Renal pelvis (tissue), 1 donor: ENCODE measurements at regions not wholly inside any gene's neighbourhood (a gene's known extent, or its start where the extent isn't known, plus 50 kb on each side); places are given as distances from the start of the nearest gene placed in this dataset.

Experiments
- DNase-seq: peaks from one replicate; pipeline ENCODE4 v3.0.0-alpha.2; 2013

- DNase-seq = no peak
These were observed 199.1 kb upstream of the BTBD3 start for GRCh38 chr20:11718474-11719094.

DNA sequence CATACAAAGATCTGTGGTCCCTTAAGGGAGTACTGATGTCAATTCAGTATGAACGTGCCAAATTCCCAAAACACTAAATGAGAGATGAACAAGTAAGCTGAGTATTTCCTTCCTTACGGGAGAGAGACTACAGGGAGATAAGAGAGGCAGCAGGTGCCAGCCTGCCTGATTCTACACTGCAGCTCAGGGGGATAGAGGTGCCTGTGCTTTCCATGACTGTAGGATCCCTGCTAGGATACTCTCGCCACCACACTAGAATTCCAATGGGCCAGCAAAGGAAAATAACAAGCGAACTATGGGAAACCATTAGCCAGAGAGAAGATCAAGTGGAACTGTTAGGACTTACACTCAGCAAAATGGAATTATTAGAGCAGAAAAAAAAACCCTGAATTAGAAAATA is 198.5 kb upstream of the BTBD3 start:
- DNase-seq = no peak

DNA sequence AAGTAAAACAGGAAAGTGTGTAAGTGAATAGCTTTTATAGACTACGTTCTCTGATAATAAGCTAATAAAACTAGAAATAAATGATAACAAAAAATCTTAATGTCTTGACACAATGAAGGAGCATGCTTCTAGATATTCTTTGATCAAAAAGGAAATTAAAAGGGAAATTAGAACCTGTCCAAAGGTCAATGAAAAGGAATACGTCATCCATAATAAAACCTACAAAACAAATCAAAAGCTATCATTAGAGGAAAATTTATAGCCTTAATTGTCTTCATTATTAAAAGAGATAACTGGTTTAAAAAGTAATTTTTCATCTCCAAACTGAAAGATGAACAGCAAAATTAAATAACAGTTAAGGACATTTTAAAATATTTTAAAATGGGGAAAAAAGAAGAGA is 196.3 kb upstream of the BTBD3 start:
- no peak for DNase-seq

GRCh38 chr20:11724097-11724496 is 193.6 kb upstream of the BTBD3 start:
- DNase-seq = no peak

DNA sequence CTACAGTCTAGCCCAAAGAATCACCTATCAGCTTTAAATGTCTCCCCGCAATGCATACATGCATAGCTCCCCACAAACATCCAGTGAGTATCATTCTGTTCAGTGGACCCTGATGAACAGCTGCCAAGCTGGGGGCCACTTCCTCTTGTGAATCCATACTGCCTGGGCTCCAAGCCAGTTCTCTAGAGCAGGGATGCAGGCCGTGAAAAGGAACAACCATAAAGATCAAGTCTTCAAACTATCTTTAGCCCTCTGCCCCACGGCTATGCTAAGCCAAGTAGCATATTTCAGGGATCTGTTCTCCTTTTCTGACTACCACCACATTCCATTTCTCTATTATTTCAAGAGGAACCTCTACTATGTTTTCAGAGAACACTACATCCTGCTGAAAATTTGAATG is 191.7 kb upstream of the BTBD3 start:
- no peak for DNase-seq

- no peak for DNase-seq
These were observed 190.0 kb upstream of the BTBD3 start for GRCh38 chr20:11727708-11728107.

DNA sequence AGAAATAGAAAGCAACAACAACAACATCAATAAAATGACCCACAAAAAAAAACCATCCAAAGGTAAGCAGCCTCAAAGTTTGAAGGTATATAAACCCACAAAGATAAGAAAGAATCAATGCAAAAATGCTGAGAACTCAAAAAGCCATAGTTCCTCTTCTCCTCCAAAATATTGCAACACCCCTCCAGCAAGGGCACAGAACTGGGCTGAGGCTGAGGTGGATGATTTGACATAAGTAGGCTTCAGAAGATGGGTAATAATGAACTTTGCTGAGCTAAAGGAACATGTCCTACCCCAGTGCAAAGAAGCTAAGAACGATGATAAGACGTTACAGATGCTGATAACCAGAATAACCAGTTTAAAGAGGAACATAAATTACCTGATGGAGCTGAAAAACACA is 188.8 kb upstream of the BTBD3 start:
- no peak for DNase-seq

DNA sequence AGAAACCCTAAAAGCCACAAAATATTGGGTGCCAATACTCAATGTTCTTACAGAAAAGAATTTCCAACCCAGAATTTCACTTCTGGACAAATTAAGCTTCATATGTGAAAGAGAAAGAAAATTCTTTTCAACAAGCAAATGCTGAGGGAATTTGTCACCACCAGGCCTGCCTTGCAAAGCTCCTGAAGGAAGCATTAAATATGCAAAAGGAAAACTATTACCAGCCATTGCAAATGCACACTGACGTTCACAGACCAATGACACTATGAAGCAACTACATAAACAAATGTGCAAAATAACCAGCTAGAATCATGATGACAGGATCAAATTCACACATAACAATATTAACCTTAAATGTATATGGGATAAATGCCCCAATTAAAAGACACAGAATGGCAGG is 187.9 kb upstream of the BTBD3 start:
- DNase-seq = no peak

GRCh38 chr20:11734431-11734830 is 183.3 kb upstream of the BTBD3 start:
- no peak for DNase-seq

GRCh38 chr20:11738852-11739251 is 178.8 kb upstream of the BTBD3 start:
- DNase-seq = no peak

DNA sequence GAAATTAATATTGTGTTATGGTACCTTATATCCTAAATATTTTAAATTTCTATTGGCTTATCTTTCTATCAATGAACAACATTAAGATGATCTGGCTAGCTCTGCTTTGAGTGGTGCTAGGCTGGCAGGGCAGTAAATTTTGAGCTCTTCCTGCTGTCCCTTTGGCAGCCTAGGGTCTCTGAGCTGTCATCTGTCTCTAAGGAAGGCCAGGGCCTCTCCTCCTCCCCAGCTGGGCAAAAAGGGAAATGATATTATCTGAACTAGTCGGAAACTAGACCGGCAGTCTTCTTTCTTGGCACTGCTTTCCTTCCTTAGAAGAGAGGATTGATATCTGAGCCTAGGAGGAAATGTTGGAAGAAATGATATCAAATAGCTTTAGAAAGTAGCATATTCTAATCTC is 176.7 kb upstream of the BTBD3 start:
- DNase-seq = no peak

- no peak for DNase-seq
These were observed 172.5 kb upstream of the BTBD3 start for GRCh38 chr20:11745145-11745544.

GRCh38 chr20:11748436-11748835 is 169.3 kb upstream of the BTBD3 start:
- no peak for DNase-seq

DNA sequence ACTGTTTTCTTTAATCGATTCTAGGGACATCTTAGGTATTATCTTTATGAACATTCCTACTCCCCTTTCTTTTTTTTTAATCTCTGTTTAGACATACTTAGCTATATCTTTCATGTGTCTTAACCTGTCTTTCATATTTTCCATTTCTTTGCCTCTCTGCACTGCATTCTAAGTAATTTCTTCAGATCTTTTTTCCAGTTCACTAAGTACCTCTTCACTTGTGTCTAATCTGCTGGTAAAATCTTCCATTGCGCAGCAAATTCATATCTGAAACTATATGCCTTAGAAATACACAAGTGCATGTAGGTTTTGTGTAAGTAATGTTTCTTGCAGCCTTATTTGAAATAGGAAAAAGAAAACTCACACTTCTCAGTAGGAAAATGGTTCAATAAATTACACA is 165.4 kb upstream of the BTBD3 start:
- DNase-seq = no peak

GRCh38 chr20:11753155-11753554 is 164.5 kb upstream of the BTBD3 start:
- DNase-seq = no peak

- no peak for DNase-seq
These were observed 163.2 kb upstream of the BTBD3 start for GRCh38 chr20:11754451-11754850.

DNA sequence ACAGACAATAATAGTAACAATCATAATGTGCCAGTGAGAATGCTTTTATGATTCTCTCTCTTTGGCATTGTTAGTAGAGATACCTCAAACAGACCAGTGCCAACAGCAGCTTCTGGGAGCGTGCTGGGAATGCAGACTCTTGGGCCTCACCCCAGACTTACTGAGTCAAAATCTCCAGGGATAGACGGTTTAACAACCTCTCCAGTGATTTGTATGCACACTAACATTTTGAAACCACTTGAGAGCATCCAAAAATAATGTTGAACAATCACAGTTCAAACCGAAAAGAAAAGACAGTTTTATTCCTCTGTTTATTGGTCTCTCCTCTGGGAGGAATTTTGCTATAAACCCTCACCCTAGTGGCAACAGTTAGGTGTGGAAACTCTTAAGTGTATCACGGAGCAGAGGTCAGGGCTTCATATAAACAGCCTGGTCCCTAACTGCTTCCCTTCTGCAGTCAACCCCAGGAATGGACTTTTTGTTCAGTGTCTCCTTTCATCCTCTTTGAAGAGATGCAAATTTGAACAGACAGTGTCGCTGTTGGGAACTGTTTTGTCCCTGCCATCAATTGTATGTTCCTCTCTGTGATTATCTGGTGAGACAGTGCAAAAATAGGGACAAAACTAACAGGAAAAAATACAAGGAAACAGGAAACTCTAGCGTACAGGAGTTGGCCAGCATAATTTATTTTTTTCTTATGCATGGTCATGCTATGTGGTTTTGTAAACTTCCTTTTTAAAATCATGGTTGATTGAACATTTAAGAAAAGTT is 162.4 kb upstream of the BTBD3 start:
- DNase-seq = peak; percentile 26

DNA sequence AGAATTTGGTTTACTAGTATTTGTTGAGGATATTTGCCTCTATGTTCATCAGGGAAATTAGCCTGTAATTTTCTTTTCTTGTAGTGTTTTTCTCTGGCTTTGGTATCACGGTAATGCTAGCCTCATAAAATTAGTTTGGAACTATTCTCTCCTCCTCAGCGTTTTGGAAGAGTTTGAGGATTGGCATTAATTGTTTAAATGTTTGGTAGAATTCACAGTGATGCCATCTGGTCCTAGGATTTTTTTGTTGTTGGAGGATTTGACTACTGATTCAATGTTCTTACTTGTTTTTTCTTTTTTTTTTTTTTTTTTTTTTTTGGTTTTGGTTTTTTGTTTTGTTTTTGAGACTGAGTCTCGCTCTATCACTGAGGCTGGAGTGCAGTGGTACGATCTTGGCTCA is 156.2 kb upstream of the BTBD3 start:
- no peak for DNase-seq

- DNase-seq = no peak
These were observed 150.7 kb upstream of the BTBD3 start for GRCh38 chr20:11766961-11767360.

DNA sequence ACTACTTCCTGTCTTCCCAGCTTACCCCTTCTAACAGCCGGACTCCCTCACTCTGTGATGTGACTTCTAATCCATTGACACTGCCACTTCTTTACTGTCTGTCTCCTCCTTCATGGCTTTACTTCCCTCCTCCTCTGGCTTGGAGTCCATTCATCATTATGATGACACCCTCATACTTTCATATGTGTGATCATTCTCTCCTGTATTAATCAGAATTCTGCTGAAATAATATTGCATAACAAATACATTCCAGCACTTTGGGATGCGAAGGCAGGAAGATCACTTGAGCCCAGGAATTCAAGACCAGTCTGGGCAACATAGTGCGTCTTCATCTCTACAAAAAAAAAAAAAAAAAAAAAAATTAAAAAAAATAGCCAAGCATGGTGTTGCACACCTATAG is 147.9 kb upstream of the BTBD3 start:
- no peak for DNase-seq

DNA sequence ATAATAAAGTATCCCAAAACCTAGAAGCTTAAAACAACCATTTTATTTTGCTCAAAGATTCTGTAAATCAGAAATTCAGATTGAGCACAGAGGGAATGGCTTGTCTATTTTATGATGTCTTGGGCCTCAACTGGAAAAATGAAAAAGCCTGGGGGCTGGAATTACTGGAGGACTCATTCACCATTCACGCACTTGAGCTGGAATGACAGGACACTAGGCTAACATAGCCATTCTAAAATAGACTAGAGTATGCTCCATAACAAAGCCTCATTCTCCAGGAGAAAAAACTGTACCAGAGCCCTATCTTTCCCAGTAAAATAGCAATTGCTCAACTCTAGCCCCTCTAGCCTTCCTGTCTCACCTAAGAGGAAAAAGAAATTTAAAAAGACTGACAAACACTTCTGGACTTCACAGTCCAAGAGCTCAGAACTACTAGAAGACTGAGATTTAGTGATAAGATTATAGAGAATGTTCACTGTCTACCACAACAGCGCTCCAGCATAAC is 145.4 kb upstream of the BTBD3 start:
- no peak for DNase-seq

DNA sequence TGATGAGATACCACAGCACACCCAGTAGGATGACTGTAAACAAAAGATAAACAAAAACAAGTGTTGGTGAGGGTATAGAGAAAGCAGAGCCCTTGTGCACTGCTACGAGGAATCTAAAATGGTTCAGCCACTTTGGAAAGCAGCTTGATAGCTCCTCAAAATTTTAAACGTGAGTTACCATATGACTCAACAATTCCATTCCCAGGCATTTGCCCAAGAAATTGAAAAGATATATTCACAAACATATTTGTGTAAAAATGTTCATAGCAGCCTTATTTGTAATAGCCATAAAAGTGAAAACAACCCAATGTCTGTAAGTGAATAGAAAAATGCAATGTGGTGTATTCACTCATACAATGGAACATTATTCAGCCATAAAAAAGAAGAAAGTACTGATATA is 141.0 kb upstream of the BTBD3 start:
- no peak for DNase-seq

GRCh38 chr20:11777387-11778205 is 140.1 kb upstream of the BTBD3 start:
- DNase-seq = no peak
